Liver (tissue), 8 donors: ENCODE measurements at regions not wholly inside any gene's neighbourhood (a gene's known extent, or its start where the extent isn't known, plus 50 kb on each side); places are given as distances from the start of the nearest gene placed in this dataset.

Source experiments
- DNase-seq: peaks from one replicate; pipeline ENCODE4 v3.0.0-alpha.2; 2017; ENCODE audit warnings: low spot score
- H3K27ac ChIP-seq, 2 donors: one replicate each; pipeline ENCODE4 v1.7.0; 2013; ENCODE audit warnings: inconsistent platforms in 2 of 2, low read length in 2 of 2, control low read depth in 1 of 2, low read depth in 1 of 2, mild to moderate bottlenecking in 1 of 2
- H3K27me3 ChIP-seq, 4 donors: one replicate each; pipeline versions ENCODE4 v1.6.1 to v1.7.0; 2013; ENCODE audit warnings: low read length in 3 of 4, inconsistent platforms in 1 of 4, mild to moderate bottlenecking in 1 of 4, moderate library complexity in 1 of 4; ENCODE audit not compliant: control insufficient read depth in 4 of 4, insufficient read depth in 4 of 4
- H3K36me3 ChIP-seq, 4 donors: one replicate each; pipeline versions ENCODE4 v1.6.1 to v1.7.0; 2013; ENCODE audit warnings: low read length in 3 of 4, mild to moderate bottlenecking in 3 of 4, low read depth in 1 of 4, moderate library complexity in 1 of 4; ENCODE audit not compliant: control insufficient read depth in 4 of 4, insufficient read depth in 3 of 4
- H3K4me1 ChIP-seq, 4 donors: one replicate each; pipeline versions ENCODE4 v1.6.1 to v1.7.0; 2013; ENCODE audit warnings: low read length in 3 of 4, mild to moderate bottlenecking in 3 of 4, moderate library complexity in 1 of 4; ENCODE audit not compliant: control insufficient read depth in 4 of 4, insufficient read depth in 4 of 4
- H3K4me3 ChIP-seq, 3 donors: one replicate each; pipeline versions ENCODE4 v1.6.1 to v1.7.0; 2013; ENCODE audit warnings: low read length in 3 of 3, control low read depth in 1 of 3, low read depth in 1 of 3, mild to moderate bottlenecking in 1 of 3
- H3K9ac ChIP-seq, 2 donors: one replicate each; pipeline ENCODE4 v1.7.0; 2013; ENCODE audit warnings: low read length in 2 of 2, mild to moderate bottlenecking in 2 of 2, moderate library complexity in 2 of 2, control low read depth in 1 of 2, low read depth in 1 of 2
- H3K9me3 ChIP-seq, 4 donors: one replicate each; pipeline versions ENCODE4 v1.6.1 to v1.7.0; 2013; ENCODE audit warnings: low read length in 3 of 4; ENCODE audit not compliant: control insufficient read depth in 4 of 4
- EGR1 ChIP-seq, 2 donors: IDR thresholded peaks; 2 replicates each; pipeline ENCODE4 v1.6.1; 2016 to 2018; ENCODE audit warnings: antibody characterized with exemption in 2 of 2, low read depth in 2 of 2
- FOXA1 ChIP-seq: IDR thresholded peaks from 2 replicates; pipeline ENCODE4 v1.6.1; 2016; ENCODE audit warnings: antibody characterized with exemption
- FOXA2 ChIP-seq: IDR thresholded peaks from 2 replicates; pipeline ENCODE4 v1.6.1; 2016; ENCODE audit warnings: antibody characterized with exemption
- HNF4A ChIP-seq, 2 donors: conservative IDR thresholded peaks; 2 replicates each; pipeline ENCODE4 v1.6.1; 2016; ENCODE audit warnings: antibody characterized with exemption in 2 of 2, mild to moderate bottlenecking in 2 of 2
- HNF4G ChIP-seq: IDR thresholded peaks from 2 replicates; pipeline ENCODE4 v1.6.1; 2016; ENCODE audit warnings: antibody characterized with exemption
- JUND ChIP-seq, 2 donors: IDR thresholded peaks; 2 replicates each; pipeline ENCODE4 v1.6.1; 2016; ENCODE audit warnings: antibody characterized with exemption in 2 of 2
- NR2F2 ChIP-seq: IDR thresholded peaks from 2 replicates; pipeline ENCODE4 v1.6.1; 2016; ENCODE audit warnings: antibody characterized with exemption
- RAD21 ChIP-seq, 2 donors: IDR thresholded peaks; 2 replicates each; pipeline ENCODE4 v1.6.1; 2016; ENCODE audit warnings: antibody characterized with exemption in 2 of 2, mild to moderate bottlenecking in 2 of 2
- RXRA ChIP-seq, 2 donors: IDR thresholded peaks; 2 replicates each; pipeline ENCODE4 v1.6.1; 2017 to 2018; ENCODE audit warnings: antibody characterized with exemption in 2 of 2, mild to moderate bottlenecking in 1 of 2
- SP1 ChIP-seq: IDR thresholded peaks from 2 replicates; pipeline ENCODE4 v1.6.1; 2018; ENCODE audit warnings: antibody characterized with exemption, mild to moderate bottlenecking
- TAF1 ChIP-seq: conservative IDR thresholded peaks from 2 replicates; pipeline ENCODE4 v1.6.1; 2016; ENCODE audit warnings: antibody characterized with exemption, mild to moderate bottlenecking
- YY1 ChIP-seq: IDR thresholded peaks from 2 replicates; pipeline ENCODE4 v1.6.1; 2016; ENCODE audit warnings: antibody characterized with exemption, mild to moderate bottlenecking
- WGBS: extraction: QIAGEN DNeasy Blood & Tissue Kit; methylation state at CpG from one replicate; pipeline ENCODE4 v1.1.7; 2013; 5-methylcytosine and 5-hydroxymethylcytosine counted together
- TF ChIP-seq, protein P1 (sequence below): fragments of 150-350 bp; IDR thresholded peaks from 2 replicates; pipeline ENCODE4 v1.5.1; 2017; ENCODE audit warnings: improper control_type of control experiment, low read depth, low read length; ENCODE audit not compliant: missing input control
- TF ChIP-seq, protein P2 (sequence below): IDR thresholded peaks from 2 replicates; pipeline ENCODE4 v1.6.1; 2016; ENCODE audit warnings: antibody characterized with exemption, mild to moderate bottlenecking
- TF ChIP-seq, protein P3 (sequence below): IDR thresholded peaks from 2 replicates; pipeline ENCODE4 v1.6.1; 2016; ENCODE audit warnings: antibody characterized with exemption
- TF ChIP-seq, protein P4 (sequence below): IDR thresholded peaks from 2 replicates; pipeline ENCODE4 v1.6.1; 2016; ENCODE audit warnings: antibody characterized with exemption
- TF ChIP-seq, protein P5 (sequence below): IDR thresholded peaks from 2 replicates; pipeline ENCODE4 v1.6.1; 2016; ENCODE audit warnings: antibody characterized with exemption
- donor health status: healthy.
- donor health status: healthy.
- donor health status: healthy.
- donor health status: healthy.
- donor health status: healthy.

GRCh38 chr4:79847411-79847810, 225.6 kb downstream of the ANTXR2 start:
- no peak for DNase-seq
- no peak overlapping the region for H3K9ac ChIP-seq
- peaks cover 0 to 9% (median 5%) of the 10 kb centered on the region in 4 donors for H3K9me3 ChIP-seq
- no peak overlapping the region for H3K27ac ChIP-seq
- H3K27me3 ChIP-seq: no peaks in the 10 kb centered on the region
- H3K4me1 ChIP-seq: no peaks in the 10 kb centered on the region
- no peaks in the 10 kb centered on the region for H3K36me3 ChIP-seq
- H3K4me3 ChIP-seq: no peak overlapping the region
- WGBS: 83% methylated on average over 2 of the region's 2 CpGs
- TF ChIP-seq RXRA (IDR thresholded peaks at IDR 0.05) (no peak), HNF4A (conservative IDR thresholded peaks at IDR 0.05) (no peak), FOXA2 (no peak), TAF1 (no peak), EGR1 (IDR thresholded peaks at IDR 0.05; ENCODE audit: low read depth in 2 of 2) (no peak), RAD21 (IDR thresholded peaks at IDR 0.05) (no peak), JUND (IDR thresholded peaks at IDR 0.05) (no peak), HNF4G (no peak), YY1 (no peak), NR2F2 (no peak), SP1 (no peak), FOXA1 (no peak)
- TF ChIP-seq, protein P1, sequence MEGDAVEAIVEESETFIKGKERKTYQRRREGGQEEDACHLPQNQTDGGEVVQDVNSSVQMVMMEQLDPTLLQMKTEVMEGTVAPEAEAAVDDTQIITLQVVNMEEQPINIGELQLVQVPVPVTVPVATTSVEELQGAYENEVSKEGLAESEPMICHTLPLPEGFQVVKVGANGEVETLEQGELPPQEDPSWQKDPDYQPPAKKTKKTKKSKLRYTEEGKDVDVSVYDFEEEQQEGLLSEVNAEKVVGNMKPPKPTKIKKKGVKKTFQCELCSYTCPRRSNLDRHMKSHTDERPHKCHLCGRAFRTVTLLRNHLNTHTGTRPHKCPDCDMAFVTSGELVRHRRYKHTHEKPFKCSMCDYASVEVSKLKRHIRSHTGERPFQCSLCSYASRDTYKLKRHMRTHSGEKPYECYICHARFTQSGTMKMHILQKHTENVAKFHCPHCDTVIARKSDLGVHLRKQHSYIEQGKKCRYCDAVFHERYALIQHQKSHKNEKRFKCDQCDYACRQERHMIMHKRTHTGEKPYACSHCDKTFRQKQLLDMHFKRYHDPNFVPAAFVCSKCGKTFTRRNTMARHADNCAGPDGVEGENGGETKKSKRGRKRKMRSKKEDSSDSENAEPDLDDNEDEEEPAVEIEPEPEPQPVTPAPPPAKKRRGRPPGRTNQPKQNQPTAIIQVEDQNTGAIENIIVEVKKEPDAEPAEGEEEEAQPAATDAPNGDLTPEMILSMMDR: no peak
- TF ChIP-seq, protein P2, sequence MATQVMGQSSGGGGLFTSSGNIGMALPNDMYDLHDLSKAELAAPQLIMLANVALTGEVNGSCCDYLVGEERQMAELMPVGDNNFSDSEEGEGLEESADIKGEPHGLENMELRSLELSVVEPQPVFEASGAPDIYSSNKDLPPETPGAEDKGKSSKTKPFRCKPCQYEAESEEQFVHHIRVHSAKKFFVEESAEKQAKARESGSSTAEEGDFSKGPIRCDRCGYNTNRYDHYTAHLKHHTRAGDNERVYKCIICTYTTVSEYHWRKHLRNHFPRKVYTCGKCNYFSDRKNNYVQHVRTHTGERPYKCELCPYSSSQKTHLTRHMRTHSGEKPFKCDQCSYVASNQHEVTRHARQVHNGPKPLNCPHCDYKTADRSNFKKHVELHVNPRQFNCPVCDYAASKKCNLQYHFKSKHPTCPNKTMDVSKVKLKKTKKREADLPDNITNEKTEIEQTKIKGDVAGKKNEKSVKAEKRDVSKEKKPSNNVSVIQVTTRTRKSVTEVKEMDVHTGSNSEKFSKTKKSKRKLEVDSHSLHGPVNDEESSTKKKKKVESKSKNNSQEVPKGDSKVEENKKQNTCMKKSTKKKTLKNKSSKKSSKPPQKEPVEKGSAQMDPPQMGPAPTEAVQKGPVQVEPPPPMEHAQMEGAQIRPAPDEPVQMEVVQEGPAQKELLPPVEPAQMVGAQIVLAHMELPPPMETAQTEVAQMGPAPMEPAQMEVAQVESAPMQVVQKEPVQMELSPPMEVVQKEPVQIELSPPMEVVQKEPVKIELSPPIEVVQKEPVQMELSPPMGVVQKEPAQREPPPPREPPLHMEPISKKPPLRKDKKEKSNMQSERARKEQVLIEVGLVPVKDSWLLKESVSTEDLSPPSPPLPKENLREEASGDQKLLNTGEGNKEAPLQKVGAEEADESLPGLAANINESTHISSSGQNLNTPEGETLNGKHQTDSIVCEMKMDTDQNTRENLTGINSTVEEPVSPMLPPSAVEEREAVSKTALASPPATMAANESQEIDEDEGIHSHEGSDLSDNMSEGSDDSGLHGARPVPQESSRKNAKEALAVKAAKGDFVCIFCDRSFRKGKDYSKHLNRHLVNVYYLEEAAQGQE: no peak
- TF ChIP-seq, protein P3, sequence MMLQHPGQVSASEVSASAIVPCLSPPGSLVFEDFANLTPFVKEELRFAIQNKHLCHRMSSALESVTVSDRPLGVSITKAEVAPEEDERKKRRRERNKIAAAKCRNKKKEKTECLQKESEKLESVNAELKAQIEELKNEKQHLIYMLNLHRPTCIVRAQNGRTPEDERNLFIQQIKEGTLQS: no peak
- TF ChIP-seq, protein P4, sequence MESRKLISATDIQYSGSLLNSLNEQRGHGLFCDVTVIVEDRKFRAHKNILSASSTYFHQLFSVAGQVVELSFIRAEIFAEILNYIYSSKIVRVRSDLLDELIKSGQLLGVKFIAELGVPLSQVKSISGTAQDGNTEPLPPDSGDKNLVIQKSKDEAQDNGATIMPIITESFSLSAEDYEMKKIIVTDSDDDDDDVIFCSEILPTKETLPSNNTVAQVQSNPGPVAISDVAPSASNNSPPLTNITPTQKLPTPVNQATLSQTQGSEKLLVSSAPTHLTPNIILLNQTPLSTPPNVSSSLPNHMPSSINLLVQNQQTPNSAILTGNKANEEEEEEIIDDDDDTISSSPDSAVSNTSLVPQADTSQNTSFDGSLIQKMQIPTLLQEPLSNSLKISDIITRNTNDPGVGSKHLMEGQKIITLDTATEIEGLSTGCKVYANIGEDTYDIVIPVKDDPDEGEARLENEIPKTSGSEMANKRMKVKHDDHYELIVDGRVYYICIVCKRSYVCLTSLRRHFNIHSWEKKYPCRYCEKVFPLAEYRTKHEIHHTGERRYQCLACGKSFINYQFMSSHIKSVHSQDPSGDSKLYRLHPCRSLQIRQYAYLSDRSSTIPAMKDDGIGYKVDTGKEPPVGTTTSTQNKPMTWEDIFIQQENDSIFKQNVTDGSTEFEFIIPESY: no peak
- TF ChIP-seq, protein P5, sequence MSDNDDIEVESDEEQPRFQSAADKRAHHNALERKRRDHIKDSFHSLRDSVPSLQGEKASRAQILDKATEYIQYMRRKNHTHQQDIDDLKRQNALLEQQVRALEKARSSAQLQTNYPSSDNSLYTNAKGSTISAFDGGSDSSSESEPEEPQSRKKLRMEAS: no peak

DNA sequence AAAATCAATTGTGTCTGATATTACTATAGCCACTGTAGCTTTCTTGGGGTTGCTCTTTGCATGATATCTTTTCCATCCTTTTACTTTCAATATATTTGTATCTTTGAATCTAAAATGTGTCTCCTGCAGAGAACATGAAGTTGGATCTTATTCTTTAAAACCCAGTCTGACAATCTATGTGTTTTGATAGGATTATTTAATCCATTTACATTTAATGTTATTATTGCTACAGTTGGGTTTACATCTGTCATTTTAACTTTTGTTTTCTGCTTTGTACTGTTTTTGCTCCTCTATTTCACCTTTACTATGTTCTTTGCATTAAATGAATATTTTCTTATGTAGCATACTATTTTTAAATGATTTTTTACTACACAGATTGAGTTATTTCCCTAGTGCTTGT, 230.9 kb downstream of the ANTXR2 start:
- H3K27me3 ChIP-seq: no peaks in the 10 kb centered on the region
- no peak overlapping the region for H3K4me3 ChIP-seq
- H3K36me3 ChIP-seq: no peaks in the 10 kb centered on the region
- H3K4me1 ChIP-seq: no peaks in the 10 kb centered on the region
- no peak for DNase-seq
- H3K27ac ChIP-seq: no peak overlapping the region
- no peak overlapping the region for H3K9ac ChIP-seq
- H3K9me3 ChIP-seq: peaks cover 1 to 8% (median 5%) of the 10 kb centered on the region in 4 donors
- TF ChIP-seq HNF4G (no peak), FOXA2 (no peak), RAD21 (IDR thresholded peaks at IDR 0.05) (no peak), FOXA1 (no peak), JUND (IDR thresholded peaks at IDR 0.05) (no peak), HNF4A (conservative IDR thresholded peaks at IDR 0.05) (no peak), YY1 (no peak), SP1 (no peak)
- TF ChIP-seq, protein P4: no peak
- TF ChIP-seq, protein P3: no peak
- TF ChIP-seq, protein P1: no peak
